ENCODE measurements at regions not wholly inside any gene's neighbourhood (a gene's known extent, or its start where the extent isn't known, plus 50 kb on each side); places are given as distances from the start of the nearest gene placed in this dataset.
"Not testable (repeated sequence)": the region's sequence is repeated elsewhere in the genome, so short reads cannot be mapped to it uniquely, and the experiment has no call there.

DNA sequence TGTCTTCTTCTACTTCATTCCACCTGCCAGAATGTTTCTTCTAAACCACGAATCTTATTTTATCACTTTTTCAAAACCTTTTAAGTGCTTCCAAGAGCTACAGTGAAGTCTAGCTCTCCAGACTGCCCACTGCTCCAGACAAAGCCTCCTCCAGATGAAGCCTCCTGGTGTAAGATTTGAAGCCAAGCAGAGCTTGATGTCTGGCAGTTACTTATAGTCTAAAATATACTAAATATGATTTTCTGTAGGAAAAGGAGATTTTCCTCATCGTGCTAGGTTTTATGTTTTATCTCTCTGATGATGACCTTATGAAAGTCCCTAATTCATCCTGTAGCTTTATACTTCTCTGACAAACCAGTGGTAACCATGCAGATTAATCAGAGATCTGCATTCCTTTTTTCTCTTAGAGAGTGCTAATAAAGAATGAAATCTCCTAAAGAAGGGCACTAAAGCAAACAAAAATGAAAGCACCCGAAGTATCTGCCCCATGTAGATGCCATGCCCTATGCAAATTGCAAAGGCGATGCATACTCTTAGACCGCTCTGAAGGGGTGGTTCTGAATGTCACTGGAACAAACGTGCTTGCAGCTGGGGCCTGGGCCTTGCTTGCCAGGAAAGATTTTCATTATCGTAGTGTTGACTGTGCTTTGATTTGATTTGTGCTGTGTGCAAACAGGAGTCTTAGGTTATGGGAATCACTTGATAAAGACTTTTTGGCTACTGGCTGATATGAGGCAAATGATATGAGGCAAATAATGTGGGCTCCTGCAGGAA, 314.2 kb downstream of the PID1 start:
- Mint-ChIP-seq H3K27ac (no peak overlapping the region), H3K9me3 (peaks cover 30% of the 10 kb centered on the region), H3K36me3 (no peaks in the 10 kb centered on the region), H3K4me1 (no peaks in the 10 kb centered on the region), H3K4me3 (no peak overlapping the region), H3K27me3 (no peaks in the 10 kb centered on the region)
- CTCF ChIA-PET: no interaction called here
- no peak for DNase-seq

DNA sequence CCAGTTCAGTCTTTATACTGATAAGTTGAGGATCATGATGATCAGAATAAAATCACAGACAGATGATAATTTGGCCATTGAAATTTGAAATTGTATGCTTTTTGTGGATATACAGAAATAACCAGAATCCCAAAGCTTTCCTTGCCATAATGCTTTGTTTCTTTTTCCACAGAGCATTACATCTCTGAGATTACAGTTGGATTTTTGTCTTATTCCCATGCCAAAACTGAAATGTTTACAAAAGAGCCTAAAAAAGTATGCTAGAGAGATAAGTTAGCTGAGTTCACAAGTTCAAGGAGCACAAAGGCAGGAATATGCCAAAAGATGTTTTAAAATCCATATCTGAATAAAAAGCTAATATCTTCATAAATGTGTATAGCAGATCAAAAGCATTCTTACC, 321.3 kb downstream of the PID1 start:
- DNase-seq: no peak
- no peaks in the 10 kb centered on the region for H3K27me3 Mint-ChIP-seq
- CTCF ChIA-PET: no interaction called here
- H3K27ac Mint-ChIP-seq: no peak overlapping the region
- no peak overlapping the region for H3K4me3 Mint-ChIP-seq
- peaks cover 5% of the 10 kb centered on the region for H3K9me3 Mint-ChIP-seq
- no peaks in the 10 kb centered on the region for H3K36me3 Mint-ChIP-seq
- H3K4me1 Mint-ChIP-seq: no peaks in the 10 kb centered on the region

DNA sequence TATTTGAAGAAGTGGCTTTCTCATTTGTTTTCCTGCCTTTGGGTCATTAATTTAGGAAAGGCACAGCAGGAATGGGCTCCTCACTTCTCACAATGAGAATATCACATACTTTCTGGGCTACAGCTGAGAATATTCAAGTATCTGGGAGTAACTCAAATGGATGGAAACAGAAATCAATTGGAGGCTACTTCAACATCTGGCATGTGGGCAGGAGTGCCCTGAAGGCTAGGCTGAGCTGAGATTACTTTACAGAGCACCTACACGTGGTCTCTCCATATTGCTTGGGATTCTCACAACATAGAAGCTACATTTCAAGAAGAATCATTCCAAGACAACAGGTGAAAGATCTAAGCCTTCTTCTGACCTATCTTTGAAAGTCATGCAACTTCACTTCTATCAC, 325.4 kb downstream of the PID1 start:
- H3K9me3 Mint-ChIP-seq: peaks cover 12% of the 10 kb centered on the region
- H3K4me1 Mint-ChIP-seq: no peaks in the 10 kb centered on the region
- DNase-seq: no peak
- H3K27me3 Mint-ChIP-seq: no peaks in the 10 kb centered on the region
- H3K27ac Mint-ChIP-seq: no peak overlapping the region
- no peak overlapping the region for H3K4me3 Mint-ChIP-seq
- no peaks in the 10 kb centered on the region for H3K36me3 Mint-ChIP-seq
- CTCF ChIA-PET: no interaction called here

DNA sequence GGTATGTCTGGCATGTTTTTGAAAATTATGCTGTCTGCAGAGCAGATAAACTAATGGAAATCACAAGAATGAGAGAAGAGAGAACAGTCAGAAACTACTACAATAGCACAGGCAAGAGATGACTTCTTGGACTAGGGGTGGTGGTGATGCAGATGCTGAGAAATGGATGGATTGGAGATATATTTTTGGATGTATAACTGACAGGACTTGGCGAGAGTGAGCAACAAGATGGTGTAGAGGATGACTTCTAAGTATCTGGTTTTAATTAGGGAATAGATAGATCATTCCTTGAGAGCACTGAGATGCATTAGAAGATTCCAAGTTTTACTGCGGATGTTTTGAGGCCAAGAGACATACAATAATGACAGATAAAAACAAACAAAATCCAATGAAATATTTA, 328.2 kb downstream of the PID1 start:
- Mint-ChIP-seq H3K36me3 (no peaks in the 10 kb centered on the region), H3K9me3 (peaks cover 12% of the 10 kb centered on the region), H3K4me3 (no peak overlapping the region), H3K27ac (no peak overlapping the region), H3K4me1 (no peaks in the 10 kb centered on the region), H3K27me3 (no peaks in the 10 kb centered on the region)
- no peak for DNase-seq
- CTCF ChIA-PET: no interaction called here

DNA sequence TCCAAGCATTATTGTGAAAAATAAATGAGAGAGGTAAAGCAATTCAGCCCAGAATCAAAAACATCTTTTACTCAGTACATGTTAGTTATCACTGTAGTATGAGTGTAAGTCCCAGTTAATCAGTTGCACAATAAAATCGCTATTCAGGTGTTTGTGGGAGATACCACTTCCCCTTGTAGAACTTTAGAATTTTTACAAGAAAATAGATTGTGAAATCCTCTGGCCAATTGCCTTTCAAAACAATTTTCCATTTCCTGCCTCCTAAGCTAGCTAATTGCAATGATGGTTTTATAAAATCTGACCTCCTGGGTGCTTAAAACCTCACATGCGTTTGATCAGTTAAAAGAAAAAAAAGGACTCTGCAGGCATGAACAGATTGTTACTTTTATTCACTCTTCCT, 332.5 kb downstream of the PID1 start:
- Mint-ChIP-seq H3K9me3 (peaks cover 15% of the 10 kb centered on the region), H3K4me3 (no peak overlapping the region), H3K27ac (no peak overlapping the region), H3K4me1 (no peaks in the 10 kb centered on the region), H3K36me3 (no peaks in the 10 kb centered on the region), H3K27me3 (no peaks in the 10 kb centered on the region)
- CTCF ChIA-PET: no interaction called here
- DNase-seq: no peak

DNA sequence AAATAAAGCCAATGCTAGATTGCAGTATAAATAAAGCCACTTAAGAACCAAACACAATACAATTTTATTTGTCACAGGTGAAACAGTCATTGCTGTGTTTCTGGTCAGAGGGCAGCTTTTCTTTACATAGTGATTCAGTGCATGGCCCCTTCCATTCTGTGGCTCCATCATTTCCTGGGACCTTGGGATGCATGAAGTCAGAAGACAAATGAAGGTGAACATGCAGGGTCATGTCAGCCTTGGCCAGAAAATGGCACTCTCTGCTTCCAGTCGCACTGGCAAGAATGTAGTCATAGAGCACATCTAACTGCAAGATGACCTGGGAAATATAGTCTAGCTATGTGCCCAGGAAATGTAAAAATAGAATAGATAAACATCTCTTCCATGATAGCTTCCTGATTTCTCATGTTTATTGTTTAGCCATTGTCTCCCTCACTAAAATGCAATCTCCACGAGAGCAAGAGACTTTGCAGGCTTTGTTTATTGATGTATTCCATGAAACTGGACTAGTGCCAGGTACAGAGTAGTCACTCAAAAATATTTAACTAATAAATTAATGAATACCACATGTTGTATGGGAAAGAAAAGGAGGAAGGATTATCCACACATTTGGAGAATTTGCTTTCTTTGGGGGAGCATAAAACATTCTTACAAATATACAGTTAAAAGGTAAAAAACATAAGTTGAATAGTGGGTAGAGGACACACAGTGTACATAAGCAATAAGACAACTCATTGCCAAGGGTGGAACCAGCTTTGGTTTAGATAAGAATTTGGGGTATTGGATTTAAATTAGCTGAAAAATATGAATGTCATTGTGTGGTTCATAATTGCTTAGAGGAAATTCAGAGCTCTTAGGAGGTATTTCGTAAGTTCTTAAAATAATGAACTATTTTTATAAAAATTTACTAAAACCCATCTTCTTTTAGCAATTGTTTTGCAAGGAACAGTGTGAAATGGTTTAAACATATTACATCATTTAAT, 343.8 kb downstream of the PID1 start:
- Mint-ChIP-seq H3K4me3 (no peak overlapping the region), H3K27ac (no peak overlapping the region), H3K9me3 (peaks cover 20% of the 10 kb centered on the region), H3K4me1 (no peaks in the 10 kb centered on the region), H3K27me3 (no peaks in the 10 kb centered on the region), H3K36me3 (no peaks in the 10 kb centered on the region)
- no peak for DNase-seq
- CTCF ChIA-PET: no interaction called here

DNA sequence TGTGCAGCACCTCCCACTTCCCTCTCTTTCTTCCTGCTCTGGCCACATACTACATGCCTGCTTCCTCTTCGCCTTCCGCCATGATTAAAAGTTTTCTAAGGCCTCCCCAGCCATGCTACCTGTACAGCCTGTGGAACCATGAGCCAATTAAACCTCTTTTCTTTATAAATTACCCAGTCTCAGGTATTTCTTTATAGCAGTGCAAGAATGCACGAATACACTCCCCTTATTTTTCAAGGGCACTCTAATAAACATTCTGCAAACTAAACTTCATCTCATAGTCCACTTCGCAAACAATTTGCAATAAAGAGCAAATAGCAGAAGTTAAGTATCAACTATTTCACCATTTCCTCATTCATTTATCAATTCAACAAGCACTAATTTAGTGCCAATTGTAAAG, 351.3 kb downstream of the PID1 start:
- H3K4me3 Mint-ChIP-seq: no peak overlapping the region
- no peak overlapping the region for H3K27ac Mint-ChIP-seq
- DNase-seq: no peak
- no peaks in the 10 kb centered on the region for H3K36me3 Mint-ChIP-seq
- CTCF ChIA-PET: no interaction called here
- H3K9me3 Mint-ChIP-seq: peaks cover 10% of the 10 kb centered on the region
- no peaks in the 10 kb centered on the region for H3K27me3 Mint-ChIP-seq
- no peaks in the 10 kb centered on the region for H3K4me1 Mint-ChIP-seq

DNA sequence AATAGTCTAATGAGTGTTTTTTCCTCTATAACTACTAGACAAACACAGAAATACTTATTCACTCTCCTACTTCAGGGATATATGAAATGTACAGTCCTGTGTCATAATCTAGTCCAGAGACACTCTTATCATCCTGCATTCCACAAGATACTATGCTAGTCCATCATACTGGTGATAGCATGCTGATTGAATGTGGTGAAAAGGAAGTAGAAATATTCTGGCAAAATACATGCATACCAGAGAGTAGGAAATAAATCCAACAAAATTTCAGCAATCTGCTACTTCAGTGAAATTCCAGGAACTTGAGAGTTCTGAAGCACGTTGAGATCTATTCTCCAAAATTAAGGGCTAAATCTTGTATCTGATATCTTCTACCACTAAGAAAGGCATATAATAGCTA, 353.9 kb downstream of the PID1 start:
- Mint-ChIP-seq H3K9me3 (peaks cover 5% of the 10 kb centered on the region), H3K4me3 (no peak overlapping the region), H3K27me3 (no peaks in the 10 kb centered on the region), H3K36me3 (no peaks in the 10 kb centered on the region), H3K27ac (no peak overlapping the region), H3K4me1 (no peaks in the 10 kb centered on the region)
- CTCF ChIA-PET: no interaction called here
- no peak for DNase-seq

DNA sequence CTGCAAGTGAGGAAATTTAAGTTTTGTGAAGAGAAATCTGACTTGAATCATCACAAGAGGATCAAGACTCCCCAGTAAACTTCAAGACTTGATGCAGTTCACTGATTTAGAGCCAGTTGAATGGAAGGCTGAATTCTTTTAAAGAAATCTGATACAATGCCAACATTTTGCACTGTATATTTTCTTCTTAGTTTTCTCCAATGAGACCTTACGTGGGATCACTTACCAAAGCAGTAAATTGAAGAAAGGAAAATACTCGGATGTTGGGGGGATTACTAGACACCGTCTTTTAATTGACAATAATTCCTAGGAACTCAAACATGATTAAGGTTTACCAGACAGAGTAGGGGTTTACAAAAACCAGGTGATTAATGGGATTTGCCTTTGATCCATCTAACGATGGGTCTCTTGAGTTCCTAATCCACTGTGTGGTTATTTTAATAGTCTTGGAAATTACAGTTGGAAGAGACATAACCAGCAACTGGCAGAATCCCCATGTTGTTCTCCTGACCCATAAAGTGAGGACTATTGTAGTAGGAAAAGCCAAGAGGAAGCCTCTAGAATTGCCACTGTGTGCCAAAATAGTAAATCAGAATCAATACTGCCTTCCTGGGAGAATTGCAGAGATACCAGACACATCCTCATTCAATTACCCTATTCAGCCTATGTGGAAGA, 354.5 kb downstream of the PID1 start:
- no peak for DNase-seq
- H3K27me3 Mint-ChIP-seq: no peaks in the 10 kb centered on the region
- H3K9me3 Mint-ChIP-seq: peaks cover 7% of the 10 kb centered on the region
- no peak overlapping the region for H3K27ac Mint-ChIP-seq
- H3K4me1 Mint-ChIP-seq: no peaks in the 10 kb centered on the region
- CTCF ChIA-PET: no interaction called here
- H3K4me3 Mint-ChIP-seq: no peak overlapping the region
- H3K36me3 Mint-ChIP-seq: no peaks in the 10 kb centered on the region

DNA sequence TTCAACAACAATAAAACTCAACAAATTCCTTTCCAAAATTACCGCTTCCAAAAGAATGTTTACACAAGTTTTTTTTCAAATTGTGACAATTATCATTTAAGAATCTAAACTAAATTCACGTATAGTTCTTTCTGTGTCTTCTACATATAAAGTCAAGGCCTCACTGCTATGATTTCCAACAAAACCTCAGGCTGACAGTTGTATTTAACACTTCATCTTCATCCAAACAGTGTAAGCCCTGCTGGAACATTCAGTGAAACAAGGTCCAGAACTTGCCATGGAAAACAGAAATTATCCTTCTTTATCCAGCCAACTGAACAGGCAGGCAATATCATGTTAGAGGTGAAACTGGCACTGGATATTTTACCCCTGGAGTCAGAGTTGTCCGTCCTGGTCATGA, 357.9 kb downstream of the PID1 start:
- no peaks in the 10 kb centered on the region for H3K27me3 Mint-ChIP-seq
- no peak overlapping the region for H3K4me3 Mint-ChIP-seq
- peaks cover 2% of the 10 kb centered on the region for H3K9me3 Mint-ChIP-seq
- CTCF ChIA-PET: no interaction called here
- H3K36me3 Mint-ChIP-seq: no peaks in the 10 kb centered on the region
- H3K27ac Mint-ChIP-seq: no peak overlapping the region
- H3K4me1 Mint-ChIP-seq: no peaks in the 10 kb centered on the region
- no peak for DNase-seq

DNA sequence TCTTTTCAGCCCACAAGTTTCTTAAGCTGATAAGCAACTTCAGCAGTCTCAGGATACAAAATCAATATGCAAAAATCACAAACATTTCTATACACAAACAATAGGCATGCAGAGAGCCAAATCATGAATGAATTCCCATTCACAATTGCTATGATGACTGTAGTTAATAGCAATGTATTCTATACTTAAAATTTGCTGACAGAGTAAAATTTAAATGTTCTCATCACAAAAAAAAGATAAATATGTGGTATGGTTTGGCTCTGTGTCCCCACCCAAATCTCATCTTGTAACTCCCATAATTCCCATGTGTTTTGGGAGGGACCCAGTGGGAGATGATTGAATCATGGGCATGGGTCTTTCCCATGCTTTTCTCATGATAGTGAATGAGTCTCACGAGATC, 360.2 kb downstream of the PID1 start:
- H3K27ac Mint-ChIP-seq, H3K27me3 Mint-ChIP-seq, H3K4me3 Mint-ChIP-seq, DNase-seq, H3K9me3 Mint-ChIP-seq, CTCF ChIA-PET, H3K4me1 Mint-ChIP-seq, H3K36me3 Mint-ChIP-seq: not testable (repeated sequence)

DNA sequence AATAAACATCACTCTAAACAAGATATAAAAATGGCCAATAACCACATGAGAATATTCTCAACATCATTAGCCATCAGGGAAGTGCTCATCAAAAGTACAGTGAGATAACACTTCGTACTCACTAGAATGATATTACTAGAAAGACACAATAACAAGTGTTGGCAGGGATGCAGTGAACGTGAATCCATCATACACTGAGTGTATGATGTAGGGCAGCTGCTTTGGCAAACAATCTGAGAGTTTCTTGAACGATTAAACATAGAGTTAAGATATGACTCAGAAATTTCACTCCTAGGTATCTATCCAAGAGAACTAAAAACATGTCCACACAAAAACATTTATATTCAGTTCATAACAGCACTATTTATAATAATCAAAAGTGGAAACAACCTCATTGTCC, 368.9 kb downstream of the PID1 start:
- Mint-ChIP-seq H3K9me3 (peaks cover 2% of the 10 kb centered on the region), H3K4me3 (no peak overlapping the region), H3K27me3 (no peaks in the 10 kb centered on the region), H3K4me1 (no peaks in the 10 kb centered on the region), H3K27ac (no peak overlapping the region), H3K36me3 (no peaks in the 10 kb centered on the region)
- DNase-seq: no peak
- CTCF ChIA-PET: no interaction called here

DNA sequence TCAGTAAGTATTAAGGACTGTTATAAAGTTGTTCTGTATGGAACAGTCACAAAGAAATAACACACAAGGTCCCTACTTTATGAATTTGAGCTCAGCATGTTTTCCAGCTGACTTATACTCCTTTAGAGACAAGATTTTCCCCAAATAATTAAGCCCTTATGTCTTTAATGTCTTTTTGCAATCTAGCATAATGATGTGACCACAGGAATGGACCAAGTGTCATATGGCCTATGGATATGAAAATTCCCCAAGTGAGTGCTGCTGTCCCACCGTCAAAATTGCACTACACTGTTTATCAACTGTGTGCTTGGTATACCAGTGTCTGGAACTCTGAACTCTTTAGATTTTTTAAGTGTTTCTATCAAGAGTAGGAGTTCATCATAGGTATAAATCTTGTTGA, 369.6 kb downstream of the PID1 start:
- no peak overlapping the region for H3K27ac Mint-ChIP-seq
- no peaks in the 10 kb centered on the region for H3K4me1 Mint-ChIP-seq
- no peaks in the 10 kb centered on the region for H3K36me3 Mint-ChIP-seq
- DNase-seq: no peak
- CTCF ChIA-PET: no interaction called here
- no peaks in the 10 kb centered on the region for H3K27me3 Mint-ChIP-seq
- no peaks in the 10 kb centered on the region for H3K9me3 Mint-ChIP-seq
- H3K4me3 Mint-ChIP-seq: no peak overlapping the region

DNA sequence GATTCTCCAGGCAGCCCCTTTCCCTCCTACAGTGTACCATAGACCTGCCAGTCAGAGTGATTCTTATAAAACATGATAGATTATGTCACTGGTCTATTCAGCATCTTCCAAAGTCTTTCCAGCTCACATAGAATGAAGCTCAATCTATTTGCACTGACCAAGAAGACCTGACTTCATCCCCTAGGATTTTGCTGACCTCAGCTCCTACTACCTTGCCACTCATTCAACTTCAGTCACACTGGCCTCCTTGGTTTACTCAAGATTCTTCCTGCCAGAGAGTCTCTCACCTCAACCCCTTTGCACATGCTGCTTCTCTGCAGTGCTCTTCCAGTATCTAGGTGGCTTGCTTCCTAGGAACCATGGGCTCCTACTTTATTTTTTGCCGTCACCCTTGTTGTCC, 392.9 kb downstream of the PID1 start:
- Mint-ChIP-seq H3K4me1 (no peaks in the 10 kb centered on the region), H3K9me3 (peaks cover 6% of the 10 kb centered on the region), H3K4me3 (no peak overlapping the region), H3K27ac (no peak overlapping the region), H3K27me3 (no peaks in the 10 kb centered on the region), H3K36me3 (no peaks in the 10 kb centered on the region)
- CTCF ChIA-PET: no interaction called here
- DNase-seq: no peak

DNA sequence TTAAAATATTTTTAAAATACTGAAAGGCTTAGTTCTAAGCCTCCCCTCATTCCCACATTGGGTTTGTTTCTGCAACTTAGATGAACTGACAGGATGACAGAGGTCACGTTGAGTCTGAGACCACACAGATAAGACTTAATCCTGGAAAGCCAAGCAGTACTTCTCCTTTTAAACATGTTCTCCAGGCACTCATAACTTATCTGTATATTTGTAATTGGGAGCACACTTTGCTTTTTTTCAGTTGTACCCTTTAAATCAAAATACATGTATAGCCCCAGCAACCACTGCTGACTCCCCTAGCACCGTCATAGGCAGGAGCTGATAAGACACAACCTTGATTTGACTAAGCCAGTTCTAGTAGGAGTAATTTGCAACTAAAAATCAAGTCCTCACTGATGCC, 394.8 kb downstream of the PID1 start:
- Mint-ChIP-seq H3K4me1 (no peaks in the 10 kb centered on the region), H3K27me3 (no peaks in the 10 kb centered on the region), H3K9me3 (peaks cover 6% of the 10 kb centered on the region), H3K4me3 (no peak overlapping the region), H3K36me3 (no peaks in the 10 kb centered on the region), H3K27ac (no peak overlapping the region)
- CTCF ChIA-PET: interaction anchor here (0.6 kb wide), 1 partner anchor 1274 kb away, joined by 3 read pairs; no protein-coding TSS in a partner anchor
- DNase-seq: no peak

Data from activated naive CD4-positive, alpha-beta T cell treated with anti-CD3 and anti-CD28 coated beads, Interleukin-2, amount 10 ng/mL, durations not matched to agents 7 days and 5 days (primary cell).